ENCODE measurements at regions not wholly inside any gene's neighbourhood (a gene's known extent, or its start where the extent isn't known, plus 50 kb on each side); places are given as distances from the start of the nearest gene placed in this dataset.

DNA sequence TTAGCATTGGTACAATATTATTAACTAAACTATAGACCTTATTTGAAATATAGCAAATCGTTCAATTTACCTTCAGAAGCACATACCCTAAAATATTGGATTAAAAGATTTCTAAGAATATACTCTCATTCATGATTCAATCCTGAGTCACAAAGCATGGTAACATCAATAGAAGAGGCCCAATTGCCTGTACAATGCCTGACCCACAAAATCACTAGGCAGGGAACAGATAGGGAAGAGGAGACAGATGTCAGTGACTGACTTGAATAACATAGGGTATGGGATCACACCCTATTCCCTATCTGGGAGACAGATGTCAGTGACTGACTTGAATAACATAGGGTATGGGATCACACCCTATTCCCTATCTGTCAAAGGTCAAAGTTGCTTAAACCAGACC, 611.6 kb upstream of the VRK2 start:
- Histone ChIP-seq H3K23me2 (ENCODE audit: insufficient read length, low read depth, low read length, poor library complexity, severe bottlenecking) (no peaks in the 10 kb centered on the region), H3K14ac (ENCODE audit: insufficient read depth, low read length) (no peak overlapping the region), H4K5ac (ENCODE audit: insufficient read length, low read depth, low read length) (no peak overlapping the region), H2BK12ac (ENCODE audit: insufficient read length, low read depth, low read length) (no peak overlapping the region), H4K20me1 (ENCODE audit: control insufficient read depth, insufficient read depth, insufficient read length) (no peaks in the 10 kb centered on the region), H3K9ac (ENCODE audit: extremely low read depth, insufficient read length, low read length) (no peak overlapping the region), H2BK15ac (ENCODE audit: low read depth, low read length) (no peak overlapping the region), H3K9me3 (ENCODE audit: control insufficient read depth, low read depth, low read length) (no peaks in the 10 kb centered on the region), H3K27ac (ENCODE audit: insufficient read length, low read depth, low read length) (no peak overlapping the region), H3K23ac (ENCODE audit: insufficient read length, low read depth, low read length) (no peak overlapping the region), H2AK5ac (ENCODE audit: insufficient read length, low read length) (no peak overlapping the region), H4K91ac (ENCODE audit: insufficient read length, low read depth, low read length) (no peak overlapping the region), H3K27me3 (ENCODE audit: insufficient read depth, low read length) (no peaks in the 10 kb centered on the region), H2BK120ac (ENCODE audit: low read depth, low read length, poor library complexity, severe bottlenecking) (no peak overlapping the region), H3K4me1 (ENCODE audit: insufficient read depth, low read length) (no peaks in the 10 kb centered on the region), H2BK20ac (ENCODE audit: low read depth, low read length, poor library complexity, severe bottlenecking) (no peak overlapping the region), H3K79me2 (ENCODE audit: insufficient read depth, low read length) (no peaks in the 10 kb centered on the region), H2BK5ac (ENCODE audit: insufficient read length, low read length) (no peak overlapping the region), H3K56ac (ENCODE audit: insufficient read length, low read depth, low read length) (no peak overlapping the region), H4K8ac (replicated peaks; ENCODE audit: insufficient read length, low read depth, low read length) (no peak overlapping the region), H3K18ac (ENCODE audit: insufficient read length, low read depth, low read length) (no peak overlapping the region), H2AFZ (ENCODE audit: low read length) (no peak overlapping the region), H3T11ph (ENCODE audit: low read length) (no peak overlapping the region), H3K79me1 (ENCODE audit: insufficient read depth, low read depth, low read length, poor library complexity, severe bottlenecking) (no peaks in the 10 kb centered on the region), H3K4me2 (ENCODE audit: insufficient read depth, insufficient read length, low read length) (no peak overlapping the region), H3K4ac (ENCODE audit: low read depth, low read length) (no peak overlapping the region)
- DNase-seq: no peak
- H3K4me3 Mint-ChIP-seq: no peak overlapping the region
- no peak overlapping the region for H3K27ac Mint-ChIP-seq
- no CpG with 5 or more reads among the region's 1 CpG for WGBS (ENCODE audit: extremely low coverage, insufficient read length, low lambda C conversion rate)
- H3K27me3 Mint-ChIP-seq (ENCODE audit: low read depth): no peaks in the 10 kb centered on the region
- no peaks in the 10 kb centered on the region for H3K4me1 Mint-ChIP-seq
- H3K36me3 Mint-ChIP-seq (ENCODE audit: insufficient read depth in 1 of 3, low read depth in 3 of 3): no peaks in the 10 kb centered on the region
- H3K9me3 Mint-ChIP-seq: no peaks in the 10 kb centered on the region
- TF ChIP-seq, protein P1, sequence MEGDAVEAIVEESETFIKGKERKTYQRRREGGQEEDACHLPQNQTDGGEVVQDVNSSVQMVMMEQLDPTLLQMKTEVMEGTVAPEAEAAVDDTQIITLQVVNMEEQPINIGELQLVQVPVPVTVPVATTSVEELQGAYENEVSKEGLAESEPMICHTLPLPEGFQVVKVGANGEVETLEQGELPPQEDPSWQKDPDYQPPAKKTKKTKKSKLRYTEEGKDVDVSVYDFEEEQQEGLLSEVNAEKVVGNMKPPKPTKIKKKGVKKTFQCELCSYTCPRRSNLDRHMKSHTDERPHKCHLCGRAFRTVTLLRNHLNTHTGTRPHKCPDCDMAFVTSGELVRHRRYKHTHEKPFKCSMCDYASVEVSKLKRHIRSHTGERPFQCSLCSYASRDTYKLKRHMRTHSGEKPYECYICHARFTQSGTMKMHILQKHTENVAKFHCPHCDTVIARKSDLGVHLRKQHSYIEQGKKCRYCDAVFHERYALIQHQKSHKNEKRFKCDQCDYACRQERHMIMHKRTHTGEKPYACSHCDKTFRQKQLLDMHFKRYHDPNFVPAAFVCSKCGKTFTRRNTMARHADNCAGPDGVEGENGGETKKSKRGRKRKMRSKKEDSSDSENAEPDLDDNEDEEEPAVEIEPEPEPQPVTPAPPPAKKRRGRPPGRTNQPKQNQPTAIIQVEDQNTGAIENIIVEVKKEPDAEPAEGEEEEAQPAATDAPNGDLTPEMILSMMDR (conservative IDR thresholded peaks at IDR 0.05): no peak

All from H9 (cell line).